ENCODE measurements at regions not wholly inside any gene's neighbourhood (a gene's known extent, or its start where the extent isn't known, plus 50 kb on each side); places are given as distances from the start of the nearest gene placed in this dataset.

DNA sequence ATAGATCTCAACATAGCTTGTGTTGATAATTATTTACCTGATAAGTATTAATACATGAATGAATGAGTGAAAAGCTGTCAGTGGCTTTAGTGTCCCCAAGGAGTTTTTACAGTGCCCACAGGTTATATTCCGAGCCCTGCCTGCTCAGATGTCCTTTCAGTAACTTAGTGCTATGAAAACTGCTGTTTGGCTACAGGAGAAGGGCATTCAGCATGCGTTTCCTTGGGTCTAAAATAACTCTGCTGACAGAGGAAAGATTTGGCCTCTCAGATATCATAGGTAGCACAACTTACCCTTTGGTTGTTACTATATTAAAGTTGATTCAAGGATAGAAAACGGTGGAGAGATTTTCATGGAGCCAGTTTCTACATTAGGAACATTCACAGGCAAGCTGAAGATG, 241.0 kb downstream of the ETAA1 start:
- no peaks in the 10 kb centered on the region for H3K9me3 ChIP-seq (ENCODE audit: low read length)

GRCh38 chr2:67641312-67642045, 244.3 kb downstream of the ETAA1 start:
- Histone ChIP-seq H3K9me3 (ENCODE audit: low read length) (no peaks in the 10 kb centered on the region), H3K4me3 (ENCODE audit: low read length) (no peak overlapping the region), H2AFZ (ENCODE audit: low read depth, low read length) (no peak overlapping the region), H3K4me2 (ENCODE audit: low read length) (no peak overlapping the region), H3F3A (ENCODE audit: insufficient read depth, low read length, poor library complexity, severe bottlenecking) (no peaks in the 10 kb centered on the region), H3K9me2 (ENCODE audit: insufficient read depth, low read length) (no peaks in the 10 kb centered on the region), H3K9ac (ENCODE audit: low read length) (no peak overlapping the region), H4K20me1 (ENCODE audit: insufficient read depth) (no peaks in the 10 kb centered on the region), H3K79me2 (replicated peaks; ENCODE audit: insufficient read depth, low read length) (no peaks in the 10 kb centered on the region), H3K36me3 (ENCODE audit: insufficient read depth, low read length) (no peaks in the 10 kb centered on the region), H3K27ac (ENCODE audit: low read length) (no peak overlapping the region), H3K27me3 (ENCODE audit: insufficient read depth, low read depth, low read length) (no peaks in the 10 kb centered on the region)
- no peak for TF ChIP-seq POLR2AphosphoS5 (IDR thresholded peaks at IDR 0.05)
- no peak for TF ChIP-seq RAD21 (conservative IDR thresholded peaks at IDR 0.05)
- TF ChIP-seq EZH2 (IDR thresholded peaks at IDR 0.05; ENCODE audit: borderline replicate concordance, insufficient read depth, low read length, poor library complexity, severe bottlenecking), result no peak
- TF ChIP-seq EP300 (conservative IDR thresholded peaks at IDR 0.05; ENCODE audit: poor library complexity, severe bottlenecking), result no peak
- no peak for TF ChIP-seq SMC3 (conservative IDR thresholded peaks at IDR 0.05; ENCODE audit: poor library complexity)
- TF ChIP-seq, protein P1, sequence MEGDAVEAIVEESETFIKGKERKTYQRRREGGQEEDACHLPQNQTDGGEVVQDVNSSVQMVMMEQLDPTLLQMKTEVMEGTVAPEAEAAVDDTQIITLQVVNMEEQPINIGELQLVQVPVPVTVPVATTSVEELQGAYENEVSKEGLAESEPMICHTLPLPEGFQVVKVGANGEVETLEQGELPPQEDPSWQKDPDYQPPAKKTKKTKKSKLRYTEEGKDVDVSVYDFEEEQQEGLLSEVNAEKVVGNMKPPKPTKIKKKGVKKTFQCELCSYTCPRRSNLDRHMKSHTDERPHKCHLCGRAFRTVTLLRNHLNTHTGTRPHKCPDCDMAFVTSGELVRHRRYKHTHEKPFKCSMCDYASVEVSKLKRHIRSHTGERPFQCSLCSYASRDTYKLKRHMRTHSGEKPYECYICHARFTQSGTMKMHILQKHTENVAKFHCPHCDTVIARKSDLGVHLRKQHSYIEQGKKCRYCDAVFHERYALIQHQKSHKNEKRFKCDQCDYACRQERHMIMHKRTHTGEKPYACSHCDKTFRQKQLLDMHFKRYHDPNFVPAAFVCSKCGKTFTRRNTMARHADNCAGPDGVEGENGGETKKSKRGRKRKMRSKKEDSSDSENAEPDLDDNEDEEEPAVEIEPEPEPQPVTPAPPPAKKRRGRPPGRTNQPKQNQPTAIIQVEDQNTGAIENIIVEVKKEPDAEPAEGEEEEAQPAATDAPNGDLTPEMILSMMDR (IDR thresholded peaks at IDR 0.05; ENCODE audit: poor library complexity, severe bottlenecking), result no peak
- no peak for TF ChIP-seq TAF1 (IDR thresholded peaks at IDR 0.05; ENCODE audit: low read depth)

More for the DNA sequence above, 241.0 kb downstream of the ETAA1 start:
- TF ChIP-seq MXI1 (conservative IDR thresholded peaks at IDR 0.05; ENCODE audit: poor library complexity, severe bottlenecking), result no peak
- TF ChIP-seq, protein P1 (IDR thresholded peaks at IDR 0.05; ENCODE audit: poor library complexity, severe bottlenecking), result no peak
- no peak for TF ChIP-seq EZH2 (IDR thresholded peaks at IDR 0.05; ENCODE audit: borderline replicate concordance, insufficient read depth, low read length, poor library complexity, severe bottlenecking)
- no peak for TF ChIP-seq EP300 (conservative IDR thresholded peaks at IDR 0.05; ENCODE audit: poor library complexity, severe bottlenecking)
- TF ChIP-seq SMC3 (conservative IDR thresholded peaks at IDR 0.05; ENCODE audit: poor library complexity), result no peak
- TF ChIP-seq REST (IDR thresholded peaks at IDR 0.05; ENCODE audit: borderline replicate concordance), result no peak
- TF ChIP-seq TAF1 (IDR thresholded peaks at IDR 0.05; ENCODE audit: low read depth), result no peak
- TF ChIP-seq POLR2AphosphoS5 (IDR thresholded peaks at IDR 0.05), result no peak
- TF ChIP-seq RAD21 (conservative IDR thresholded peaks at IDR 0.05), result no peak
- H3K36me3 ChIP-seq (ENCODE audit: insufficient read depth, low read length), result no peaks in the 10 kb centered on the region
- no peak overlapping the region for H3K27ac ChIP-seq (ENCODE audit: low read length)
- H4K20me1 ChIP-seq (ENCODE audit: insufficient read depth), result no peaks in the 10 kb centered on the region
- H2AFZ ChIP-seq (ENCODE audit: low read depth, low read length), result no peak overlapping the region
- no peak overlapping the region for H3K4me2 ChIP-seq (ENCODE audit: low read length)
- H3K79me2 ChIP-seq (replicated peaks; ENCODE audit: insufficient read depth, low read length), result no peaks in the 10 kb centered on the region
- no peaks in the 10 kb centered on the region for H3F3A ChIP-seq (ENCODE audit: insufficient read depth, low read length, poor library complexity, severe bottlenecking)
- no peak overlapping the region for H3K4me3 ChIP-seq (ENCODE audit: low read length)
- no peaks in the 10 kb centered on the region for H3K9me2 ChIP-seq (ENCODE audit: insufficient read depth, low read length)
- H3K9ac ChIP-seq (ENCODE audit: low read length), result no peak overlapping the region
- no peaks in the 10 kb centered on the region for H3K27me3 ChIP-seq (ENCODE audit: insufficient read depth, low read depth, low read length)

Measured in neural cell (in vitro differentiated cells).